Fibroblast of the aortic adventitia (primary cell): ENCODE measurements at regions not wholly inside any gene's neighbourhood (a gene's known extent, or its start where the extent isn't known, plus 50 kb on each side); places are given as distances from the start of the nearest gene placed in this dataset.

Source experiments
- DNase-seq: peaks from one replicate; pipeline ENCODE4 v3.0.0-alpha.2; 2010; ENCODE audit warnings: low read depth
- H3K4me3 ChIP-seq: 2 replicates; pipeline ENCODE4 v1.5.1; 2011; ENCODE audit warnings: low read depth, mild to moderate bottlenecking, control low read depth, low read length, moderate library complexity
- TF ChIP-seq, protein P1 (sequence below): IDR thresholded peaks from 2 replicates; pipeline ENCODE4 v1.5.1; 2011; ENCODE audit warnings: mild to moderate bottlenecking, low read length, control low read depth, inconsistent platforms; ENCODE audit not compliant: insufficient read depth

DNA sequence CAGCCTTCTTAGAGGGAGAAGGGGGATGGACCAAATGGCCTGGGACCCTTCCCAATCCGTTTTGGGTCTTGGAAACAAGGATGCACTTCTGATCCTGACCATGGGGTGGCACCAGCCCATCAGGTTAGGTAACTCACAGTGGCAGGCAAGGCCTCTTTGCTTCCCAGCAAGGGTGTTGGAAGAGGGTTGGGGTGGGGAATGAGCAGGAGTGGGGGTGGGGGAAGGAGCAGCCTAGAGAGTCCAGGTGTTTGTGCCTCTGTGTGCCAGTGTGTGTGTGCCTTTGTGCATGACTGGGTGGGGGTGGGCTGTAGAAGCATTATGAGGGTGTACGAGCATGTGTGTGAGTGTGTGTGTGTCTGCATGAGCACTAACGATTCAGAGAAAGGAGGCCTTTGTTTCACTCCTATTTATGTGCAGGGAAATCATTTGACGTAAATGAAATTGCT, 213.1 kb downstream of the INSC start:
- H3K4me3 ChIP-seq: no peak overlapping the region
- TF ChIP-seq, protein P1, sequence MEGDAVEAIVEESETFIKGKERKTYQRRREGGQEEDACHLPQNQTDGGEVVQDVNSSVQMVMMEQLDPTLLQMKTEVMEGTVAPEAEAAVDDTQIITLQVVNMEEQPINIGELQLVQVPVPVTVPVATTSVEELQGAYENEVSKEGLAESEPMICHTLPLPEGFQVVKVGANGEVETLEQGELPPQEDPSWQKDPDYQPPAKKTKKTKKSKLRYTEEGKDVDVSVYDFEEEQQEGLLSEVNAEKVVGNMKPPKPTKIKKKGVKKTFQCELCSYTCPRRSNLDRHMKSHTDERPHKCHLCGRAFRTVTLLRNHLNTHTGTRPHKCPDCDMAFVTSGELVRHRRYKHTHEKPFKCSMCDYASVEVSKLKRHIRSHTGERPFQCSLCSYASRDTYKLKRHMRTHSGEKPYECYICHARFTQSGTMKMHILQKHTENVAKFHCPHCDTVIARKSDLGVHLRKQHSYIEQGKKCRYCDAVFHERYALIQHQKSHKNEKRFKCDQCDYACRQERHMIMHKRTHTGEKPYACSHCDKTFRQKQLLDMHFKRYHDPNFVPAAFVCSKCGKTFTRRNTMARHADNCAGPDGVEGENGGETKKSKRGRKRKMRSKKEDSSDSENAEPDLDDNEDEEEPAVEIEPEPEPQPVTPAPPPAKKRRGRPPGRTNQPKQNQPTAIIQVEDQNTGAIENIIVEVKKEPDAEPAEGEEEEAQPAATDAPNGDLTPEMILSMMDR: peak; percentile 52
- DNase-seq: peak; percentile 27

DNA sequence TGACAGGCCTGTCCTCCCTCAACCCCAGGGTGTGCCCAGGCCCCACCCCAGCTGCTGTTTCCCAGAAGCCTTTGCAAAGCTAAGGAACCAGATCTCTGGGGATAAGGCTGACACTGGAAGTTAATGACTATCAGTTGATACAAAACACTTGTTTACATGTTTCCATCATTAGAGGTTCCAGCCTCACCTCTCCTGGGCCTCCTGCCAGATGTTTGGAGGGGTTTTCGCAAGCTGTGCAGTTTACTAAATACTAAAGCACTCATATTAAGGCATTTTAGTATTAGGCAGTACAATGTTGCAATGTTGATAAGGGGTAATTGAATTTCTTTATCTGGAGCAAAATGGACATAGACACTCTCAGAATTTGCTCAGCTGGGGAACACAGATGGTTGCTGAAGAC, 218.7 kb downstream of the INSC start:
- DNase-seq: no peak
- no peak overlapping the region for H3K4me3 ChIP-seq
- TF ChIP-seq, protein P1: no peak

DNA sequence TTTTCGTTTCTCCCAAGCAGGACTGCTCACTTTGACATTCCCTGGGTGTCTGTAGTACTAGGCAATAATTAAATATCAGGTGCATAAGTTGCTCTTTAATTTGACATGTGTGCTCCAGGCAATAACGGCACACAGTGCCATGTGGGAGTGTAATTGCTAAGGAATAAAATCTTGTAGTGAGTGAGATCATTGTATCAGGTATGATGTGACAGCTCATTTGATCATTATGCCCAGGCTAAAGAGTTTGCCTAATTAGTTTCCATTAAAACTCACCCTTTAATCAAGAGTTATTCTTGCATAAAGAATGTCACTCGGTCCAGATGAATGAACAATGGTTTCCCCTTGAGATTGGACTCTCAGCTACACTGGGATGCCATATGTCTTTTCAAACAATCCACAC, 220.0 kb downstream of the INSC start:
- no peak for DNase-seq
- TF ChIP-seq, protein P1: no peak
- no peak overlapping the region for H3K4me3 ChIP-seq

DNA sequence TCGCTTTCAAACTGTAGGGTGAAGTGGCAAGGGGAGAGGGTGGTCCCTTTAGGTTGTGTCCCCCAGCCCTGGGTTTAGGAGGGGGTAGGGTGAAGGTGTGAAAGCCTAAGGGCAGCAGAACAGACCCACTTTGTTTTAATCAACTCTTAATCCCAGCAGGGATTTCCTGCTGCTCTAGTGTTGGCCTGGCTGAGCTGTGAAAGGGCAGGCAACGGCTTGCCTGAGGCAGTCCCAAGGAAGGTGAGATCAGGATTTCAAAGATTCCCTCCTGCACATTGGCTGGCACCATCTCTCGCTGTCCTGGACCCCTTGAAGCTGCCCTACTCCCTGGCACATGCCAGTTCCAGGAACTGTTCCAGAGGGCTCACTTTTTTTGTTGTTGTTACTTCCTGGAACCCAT, 221.3 kb downstream of the INSC start:
- TF ChIP-seq, protein P1: no peak
- no peak overlapping the region for H3K4me3 ChIP-seq
- DNase-seq: no peak

DNA sequence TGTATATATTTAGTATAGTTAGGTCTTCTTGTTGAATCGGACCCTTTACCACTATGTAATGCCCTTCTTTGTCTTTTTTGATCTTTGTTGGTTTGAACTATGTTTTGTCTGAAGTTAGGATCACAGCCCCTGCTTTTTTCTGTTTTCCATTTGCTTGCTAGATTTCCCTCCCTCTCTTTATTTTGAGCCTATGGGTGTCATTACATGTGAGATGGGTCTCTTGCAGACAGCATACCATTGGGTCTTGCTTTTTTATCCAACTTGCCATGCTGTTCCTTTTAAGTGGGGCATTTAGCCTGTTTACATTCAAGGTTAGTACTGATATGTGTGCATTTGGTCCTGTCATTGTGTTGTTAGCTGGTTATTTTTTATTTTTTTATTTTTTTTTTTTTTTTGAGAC, 224.6 kb downstream of the INSC start:
- TF ChIP-seq, protein P1: no peak

DNA sequence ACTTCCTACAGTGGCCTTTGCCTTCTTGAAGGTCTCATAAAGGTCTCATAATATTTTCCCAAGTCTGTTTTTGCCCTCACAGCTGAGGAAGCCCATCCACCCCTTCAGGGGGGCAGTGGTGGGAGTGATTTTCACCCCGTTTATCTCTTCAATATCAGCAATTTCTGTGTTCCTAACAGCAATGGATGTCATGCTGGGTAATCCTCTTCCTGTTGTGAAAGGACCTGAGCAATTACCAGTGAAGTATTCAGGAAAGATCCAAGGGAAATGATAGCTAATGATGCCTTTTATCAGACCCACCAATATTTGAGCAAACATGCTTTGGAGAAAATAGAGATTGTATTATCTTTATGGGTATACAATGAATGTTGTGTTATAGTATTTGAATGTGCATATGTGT, 226.9 kb downstream of the INSC start:
- H3K4me3 ChIP-seq: no peak overlapping the region
- TF ChIP-seq, protein P1: no peak
- DNase-seq: no peak

More for the DNA sequence above, 224.6 kb downstream of the INSC start:
- DNase-seq: no peak
- H3K4me3 ChIP-seq: no peak overlapping the region

DNA sequence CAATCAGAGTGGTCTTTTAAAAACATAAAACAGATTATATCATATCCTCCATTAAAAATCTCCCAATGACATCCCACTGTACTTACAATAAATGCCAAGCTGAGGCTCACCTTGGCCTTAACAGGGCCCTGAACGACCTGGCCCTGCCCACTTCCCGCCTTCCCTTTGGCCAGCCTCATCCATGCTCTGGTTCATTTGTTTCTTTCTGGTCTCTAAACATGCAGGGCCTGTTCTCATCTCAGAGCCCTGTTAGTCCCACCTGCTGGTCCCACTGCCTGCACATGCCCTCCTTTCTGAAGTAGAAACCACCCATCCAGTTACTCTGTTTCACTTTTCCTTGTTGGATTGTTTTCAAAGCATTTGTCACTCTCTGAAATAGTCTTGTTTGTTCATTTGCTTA, 227.4 kb downstream of the INSC start:
- DNase-seq: no peak
- H3K4me3 ChIP-seq: no peak overlapping the region
- TF ChIP-seq, protein P1: no peak
